Esophagus squamous epithelium (tissue), 5 donors: ENCODE measurements at regions not wholly inside any gene's neighbourhood (a gene's known extent, or its start where the extent isn't known, plus 50 kb on each side); places are given as distances from the start of the nearest gene placed in this dataset.

Experiments used
- DNase-seq: peaks from one replicate; lab custom pipeline; 2025; lab: John Stamatoyannopoulos, UW
- H3K27ac ChIP-seq, 4 donors: fragments of 200-600 bp; sonication (generic); one replicate each; pipeline ENCODE4 v1.5.1; 2016 to 2019; ENCODE audit warnings: mild to moderate bottlenecking in 1 of 4
- H3K27me3 ChIP-seq, 4 donors: fragments of 200-600 bp; sonication (generic); 1 replicate in 3 of 4; 2 replicates in 1 of 4; pipeline versions ENCODE4 v1.5.1 to v1.6.0; 2017 to 2021; ENCODE audit warnings: antibody characterized with exemption in 1 of 4
- H3K36me3 ChIP-seq, 3 donors: fragments of 200-600 bp; sonication (generic); one replicate each; pipeline ENCODE4 v1.5.1; 2016 to 2019
- H3K4me1 ChIP-seq, 3 donors: fragments of 200-600 bp; sonication (generic); one replicate each; pipeline ENCODE4 v1.5.1; 2017 to 2019
- H3K4me3 ChIP-seq, 4 donors: fragments of 200-600 bp; sonication (generic); 1 replicate in 3 of 4; 2 replicates in 1 of 4; pipeline ENCODE4 v1.5.1; 2016 to 2019; ENCODE audit warnings: mild to moderate bottlenecking in 2 of 4, moderate library complexity in 1 of 4
- H3K9me3 ChIP-seq, 3 donors: fragments of 200-600 bp; sonication (generic); one replicate each; pipeline ENCODE4 v1.5.1; 2016 to 2019
- POLR2A ChIP-seq, 4 donors: fragments of 450-650 bp; IDR thresholded peaks; one replicate each; pipeline ENCODE4 v1.6.1; 2017; ENCODE audit warnings: antibody characterized with exemption in 4 of 4, mild to moderate bottlenecking in 4 of 4, moderate library complexity in 3 of 4
- WGBS, 2 donors: methylation state at CpG; one replicate each; pipeline ENCODE4 v1.1.5; 2018; 5-methylcytosine and 5-hydroxymethylcytosine counted together
- intact Hi-C: fragments of 100-400 bp; cut with DNase I; formaldehyde crosslinking; loops from one replicate; pipeline ENCODE4 v1.15.0; 2022
- TF ChIP-seq, protein P1 (sequence below), 6 experiments: fragments of 450-650 bp in 4 of 6; fragments of 200-600 bp in 2 of 6; sonication (generic) in 2 of 6; IDR thresholded peaks; one replicate each; pipeline ENCODE4 v1.5.1; 2016 to 2019; ENCODE audit warnings: antibody characterized with exemption in 6 of 6, mild to moderate bottlenecking in 4 of 6, moderate library complexity in 4 of 6
- donor health status: DM: yes; HTN: yes; CAD: no.

DNA sequence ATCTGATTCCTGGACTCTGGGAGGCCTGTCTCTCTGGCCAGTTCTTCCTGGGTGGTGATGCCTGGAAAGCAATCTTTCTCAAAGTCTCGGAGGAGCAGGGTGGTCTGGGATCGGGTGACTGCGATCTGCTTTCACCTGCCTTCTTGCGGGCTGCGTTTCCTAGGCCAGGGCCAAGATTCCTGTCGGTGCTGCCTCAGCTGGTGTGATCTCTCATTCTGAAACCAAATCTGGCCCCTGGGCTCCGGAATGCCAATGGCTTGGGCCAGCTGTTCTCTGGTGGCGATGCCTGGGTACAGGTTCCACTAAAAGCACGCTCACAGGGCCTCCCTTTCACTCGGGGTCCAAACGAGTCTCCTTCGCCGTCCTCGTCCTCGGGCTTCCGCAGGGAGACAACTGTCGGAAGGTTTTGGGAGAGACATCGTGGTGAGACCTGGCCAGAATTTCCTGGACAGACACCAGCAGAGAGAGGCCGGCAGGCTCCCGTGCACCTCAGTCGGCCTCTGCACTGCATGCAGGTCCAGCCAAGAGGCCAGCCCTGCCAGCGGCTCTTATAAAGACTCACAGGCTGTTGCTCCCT, 187.1 kb downstream of the ALG10 start:
- DNase-seq: no peak
- H3K36me3 ChIP-seq: no peaks in the 10 kb centered on the region
- H3K4me3 ChIP-seq: no peak overlapping the region
- no peak overlapping the region for H3K27ac ChIP-seq
- peaks cover 0 to 57% (median 0%) of the 10 kb centered on the region in 3 donors for H3K9me3 ChIP-seq
- no peaks in the 10 kb centered on the region for H3K27me3 ChIP-seq
- 61 to 66% methylated on average over 16 to 22 of the region's 22 CpGs for WGBS, 2 donors
- intact Hi-C loops: no loop called here
- H3K4me1 ChIP-seq: no peaks in the 10 kb centered on the region
- TF ChIP-seq POLR2A (IDR thresholded peaks at IDR 0.05): no peak
- TF ChIP-seq, protein P1, sequence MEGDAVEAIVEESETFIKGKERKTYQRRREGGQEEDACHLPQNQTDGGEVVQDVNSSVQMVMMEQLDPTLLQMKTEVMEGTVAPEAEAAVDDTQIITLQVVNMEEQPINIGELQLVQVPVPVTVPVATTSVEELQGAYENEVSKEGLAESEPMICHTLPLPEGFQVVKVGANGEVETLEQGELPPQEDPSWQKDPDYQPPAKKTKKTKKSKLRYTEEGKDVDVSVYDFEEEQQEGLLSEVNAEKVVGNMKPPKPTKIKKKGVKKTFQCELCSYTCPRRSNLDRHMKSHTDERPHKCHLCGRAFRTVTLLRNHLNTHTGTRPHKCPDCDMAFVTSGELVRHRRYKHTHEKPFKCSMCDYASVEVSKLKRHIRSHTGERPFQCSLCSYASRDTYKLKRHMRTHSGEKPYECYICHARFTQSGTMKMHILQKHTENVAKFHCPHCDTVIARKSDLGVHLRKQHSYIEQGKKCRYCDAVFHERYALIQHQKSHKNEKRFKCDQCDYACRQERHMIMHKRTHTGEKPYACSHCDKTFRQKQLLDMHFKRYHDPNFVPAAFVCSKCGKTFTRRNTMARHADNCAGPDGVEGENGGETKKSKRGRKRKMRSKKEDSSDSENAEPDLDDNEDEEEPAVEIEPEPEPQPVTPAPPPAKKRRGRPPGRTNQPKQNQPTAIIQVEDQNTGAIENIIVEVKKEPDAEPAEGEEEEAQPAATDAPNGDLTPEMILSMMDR (IDR thresholded peaks at IDR 0.05): no peak

DNA sequence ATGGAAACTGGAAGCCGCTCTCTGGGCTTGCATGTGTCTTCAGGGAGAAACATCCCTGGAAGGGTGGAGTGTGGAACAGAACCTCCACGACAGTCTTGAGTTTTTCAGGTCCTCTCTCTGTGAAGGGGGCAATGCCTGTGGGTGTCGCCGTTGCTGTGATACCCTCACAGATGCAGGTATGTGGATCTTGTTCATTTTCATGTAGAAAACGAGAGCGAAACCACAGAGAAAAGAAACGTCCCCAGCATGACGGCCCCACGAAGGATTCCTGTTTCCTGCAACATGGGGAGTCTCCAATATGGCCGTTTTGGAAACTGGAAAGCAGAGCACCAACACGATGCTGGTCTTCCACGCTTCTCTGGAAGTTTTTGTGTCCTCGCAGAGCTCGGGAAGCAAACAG, 187.9 kb downstream of the ALG10 start:
- H3K9me3 ChIP-seq: peaks cover 0 to 50% (median 0%) of the 10 kb centered on the region in 3 donors
- H3K27me3 ChIP-seq: no peaks in the 10 kb centered on the region
- intact Hi-C loops: loop anchor here (10.0 kb wide), 1 partner anchor 85 kb away; no protein-coding TSS in a partner anchor
- H3K36me3 ChIP-seq: no peaks in the 10 kb centered on the region
- TF ChIP-seq, protein P1 (IDR thresholded peaks at IDR 0.05): no peak
- no peak for TF ChIP-seq POLR2A (IDR thresholded peaks at IDR 0.05)
- 78 to 79% methylated on average over 11 to 14 of the region's 14 CpGs for whole genome bisulfite sequencing, 2 donors
- no peak overlapping the region for H3K27ac ChIP-seq
- DNase-seq: no peak
- no peak overlapping the region for H3K4me3 ChIP-seq
- H3K4me1 ChIP-seq: no peaks in the 10 kb centered on the region

DNA sequence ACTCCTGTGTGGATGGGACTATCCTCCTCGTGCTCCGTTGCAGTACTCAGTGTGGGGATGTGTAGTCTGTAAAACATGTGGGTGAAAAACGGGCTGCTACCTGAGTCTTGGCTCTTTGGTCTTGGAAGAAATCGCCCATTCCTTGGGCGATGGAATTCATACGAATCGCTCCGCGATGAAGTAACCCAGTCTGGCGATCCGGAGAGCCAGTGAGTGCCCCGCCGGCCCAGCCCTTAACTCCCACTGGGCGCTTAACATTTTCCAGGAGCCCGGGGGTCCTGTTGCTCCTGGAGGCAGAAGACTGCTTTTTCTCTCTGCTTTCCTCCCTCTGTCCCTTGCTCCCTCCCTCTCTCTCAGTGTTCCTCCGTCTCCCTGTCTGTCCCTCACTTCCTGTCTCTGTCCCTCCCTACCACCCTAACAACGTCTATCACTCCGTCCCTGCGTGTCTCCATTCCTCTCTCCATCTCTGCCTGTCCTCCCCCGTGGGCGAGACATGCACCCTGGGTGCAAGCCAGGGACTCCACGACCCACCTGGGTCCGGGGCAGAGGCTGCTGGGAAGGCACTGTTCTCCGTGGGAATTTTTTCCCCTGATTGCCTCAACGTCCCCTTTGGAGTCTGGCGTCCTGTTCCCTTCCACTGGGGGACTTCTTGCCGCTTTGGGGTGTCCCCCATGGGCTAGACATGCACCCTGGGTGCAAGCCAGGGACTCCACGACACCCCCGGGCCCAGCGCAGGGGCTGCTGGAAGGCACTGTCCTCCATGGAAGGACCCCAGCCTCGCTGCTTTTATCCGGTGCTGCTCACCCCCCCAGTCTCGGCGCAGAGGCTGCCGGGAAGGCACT, 188.6 kb downstream of the ALG10 start:
- Histone ChIP-seq H3K4me3 (no peak overlapping the region), H3K36me3 (no peaks in the 10 kb centered on the region), H3K4me1 (no peaks in the 10 kb centered on the region), H3K27me3 (no peaks in the 10 kb centered on the region), H3K9me3 (peaks cover 0 to 45% (median 0%) of the 10 kb centered on the region in 3 donors), H3K27ac (no peak overlapping the region)
- intact Hi-C loops: loop anchor here (10.0 kb wide), 1 partner anchor 86 kb away; no protein-coding TSS in a partner anchor
- WGBS, 2 donors: 83% methylated on average over 30 to 31 of the region's 35 CpGs
- no peak for TF ChIP-seq POLR2A (IDR thresholded peaks at IDR 0.05)
- TF ChIP-seq, protein P1 (IDR thresholded peaks at IDR 0.05): no peak
- no peak for DNase-seq

DNA sequence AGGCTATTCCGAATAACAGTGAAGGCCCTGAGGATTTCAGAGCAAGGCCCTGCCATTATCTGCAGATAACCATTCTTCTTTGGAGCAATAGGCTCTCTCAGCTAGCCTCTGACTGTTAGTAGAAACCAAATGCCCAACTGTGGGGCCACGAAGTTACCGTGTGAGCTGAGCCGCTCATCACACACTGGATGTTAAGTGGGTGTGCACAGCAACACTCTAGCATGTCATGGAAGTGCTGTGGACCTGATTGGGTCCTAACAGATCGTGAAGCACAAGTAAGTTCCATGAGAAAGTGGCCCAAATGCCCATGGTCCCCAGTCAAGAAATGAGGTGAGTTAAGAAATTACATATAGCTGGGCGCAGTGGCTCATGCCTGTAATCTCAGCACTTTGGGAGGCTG, 190.4 kb downstream of the ALG10 start:
- intact Hi-C loops: loop anchor here (10.0 kb wide), 1 partner anchor 88 kb away; no protein-coding TSS in a partner anchor
- no peak for TF ChIP-seq POLR2A (IDR thresholded peaks at IDR 0.05)
- TF ChIP-seq, protein P1 (IDR thresholded peaks at IDR 0.05): no peak
- no peak overlapping the region for H3K27ac ChIP-seq
- no peaks in the 10 kb centered on the region for H3K36me3 ChIP-seq
- no peak overlapping the region for H3K4me3 ChIP-seq
- H3K4me1 ChIP-seq: no peaks in the 10 kb centered on the region
- no peaks in the 10 kb centered on the region for H3K27me3 ChIP-seq
- 71 to 94% methylated on average over 5 of the region's 6 CpGs for WGBS, 2 donors
- DNase-seq: no peak
- H3K9me3 ChIP-seq: peaks cover 0 to 40% (median 0%) of the 10 kb centered on the region in 3 donors

DNA sequence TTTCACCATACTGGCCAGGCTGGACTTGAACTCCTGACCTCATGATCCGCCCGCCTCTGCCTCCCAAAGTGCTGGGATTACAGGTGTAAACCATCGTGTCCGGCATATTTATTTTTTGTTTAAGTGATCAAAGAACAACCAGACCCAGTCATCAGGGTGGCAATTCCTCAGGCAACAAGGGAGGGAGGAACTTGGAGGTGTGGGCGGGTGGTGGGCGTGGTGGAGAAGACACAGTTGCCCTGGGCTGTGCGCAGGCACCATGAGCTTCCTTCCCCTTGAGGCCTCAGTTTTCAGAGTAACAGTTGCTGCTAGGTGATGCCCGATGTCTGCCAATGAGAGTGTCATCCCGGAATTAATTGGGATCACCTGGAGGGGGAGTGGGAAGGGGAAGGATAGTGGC, 191.7 kb downstream of the ALG10 start:
- H3K27ac ChIP-seq: no peak overlapping the region
- H3K4me3 ChIP-seq: no peak overlapping the region
- DNase-seq: no peak
- 87% methylated on average over 8 to 9 of the region's 9 CpGs for WGBS, 2 donors
- H3K9me3 ChIP-seq: peaks cover 0 to 26% (median 0%) of the 10 kb centered on the region in 3 donors
- intact Hi-C loops: loop anchor here (10.0 kb wide), 1 partner anchor 89 kb away; no protein-coding TSS in a partner anchor
- TF ChIP-seq POLR2A (IDR thresholded peaks at IDR 0.05): no peak
- TF ChIP-seq, protein P1 (IDR thresholded peaks at IDR 0.05): no peak
- H3K36me3 ChIP-seq: no peaks in the 10 kb centered on the region
- peaks cover 0 to 11% (median 0%) of the 10 kb centered on the region in 3 donors for H3K4me1 ChIP-seq
- peaks cover 0 to 5% (median 0%) of the 10 kb centered on the region in 4 donors for H3K27me3 ChIP-seq
